Neural cell (in vitro differentiated cells): ENCODE measurements at regions not wholly inside any gene's neighbourhood (a gene's known extent, or its start where the extent isn't known, plus 50 kb on each side); places are given as distances from the start of the nearest gene placed in this dataset.
A peak's percentile ranks its signal among the peaks of the same experiment; 100 is the strongest.

Source experiments
- H2AFZ ChIP-seq: fragments of 200-600, 300-800 bp; sonication (generic), shearing (Covaris generic); 2 replicates; pipeline ENCODE4 v1.6.0; 2014; ENCODE audit warnings: low read depth, mild to moderate bottlenecking, antibody characterized with exemption, low read length, moderate library complexity
- H3F3A ChIP-seq: fragments of 200-600 bp; shearing (Covaris generic); 2 replicates; pipeline ENCODE4 v1.6.1; 2016; ENCODE audit warnings: mild to moderate bottlenecking, moderate library complexity, mixed read lengths, antibody characterized with exemption, low read length; ENCODE audit not compliant: insufficient read depth, poor library complexity, severe bottlenecking
- H3K27ac ChIP-seq: fragments of 200-600, 300-800 bp; sonication (generic), shearing (Covaris generic); 2 replicates; pipeline ENCODE4 v1.5.1; 2014; ENCODE audit warnings: mild to moderate bottlenecking, low read length, moderate library complexity
- H3K27me3 ChIP-seq: fragments of 300-800, 200-600 bp; sonication (generic), shearing (Covaris generic); 2 replicates; pipeline ENCODE4 v1.6.0; 2014; ENCODE audit warnings: mild to moderate bottlenecking, low read depth, low read length, moderate library complexity; ENCODE audit not compliant: insufficient read depth
- H3K36me3 ChIP-seq: fragments of 300-800, 200-600 bp; sonication (generic), shearing (Covaris generic); 2 replicates; pipeline ENCODE4 v1.5.1; 2014; ENCODE audit warnings: mild to moderate bottlenecking, antibody characterized with exemption, low read length, moderate library complexity; ENCODE audit not compliant: insufficient read depth
- H3K4me2 ChIP-seq: fragments of 300-800, 200-600 bp; sonication (generic), shearing (Covaris generic); 2 replicates; pipeline ENCODE4 v1.6.0; 2014; ENCODE audit warnings: mild to moderate bottlenecking, low read length
- H3K4me3 ChIP-seq: fragments of 300-800, 200-600 bp; sonication (generic), shearing (Covaris generic); 2 replicates; pipeline ENCODE4 v1.5.1; 2014; ENCODE audit warnings: mild to moderate bottlenecking, low read length, moderate library complexity
- H3K79me2 ChIP-seq: fragments of 200-600 bp; shearing (Covaris generic); replicated peaks from 2 replicates; pipeline ENCODE4 v1.6.0; 2014; ENCODE audit warnings: mild to moderate bottlenecking, low read length, moderate library complexity; ENCODE audit not compliant: insufficient read depth
- H3K9ac ChIP-seq: fragments of 300-800, 200-600 bp; sonication (generic), shearing (Covaris generic); 2 replicates; pipeline ENCODE4 v1.6.1; 2016; ENCODE audit warnings: mild to moderate bottlenecking, low read length, mixed read lengths
- H3K9me2 ChIP-seq: fragments of 200-600 bp; shearing (Covaris generic); 2 replicates; pipeline ENCODE4 v1.6.1; 2016; ENCODE audit warnings: mild to moderate bottlenecking, low read length, mixed read lengths; ENCODE audit not compliant: insufficient read depth
- H3K9me3 ChIP-seq: fragments of 200-600, 300-800 bp; sonication (generic), shearing (Covaris generic); 2 replicates; pipeline ENCODE4 v1.6.1; 2016; ENCODE audit warnings: mild to moderate bottlenecking, mixed run types, low read length, moderate library complexity, mixed read lengths
- H4K20me1 ChIP-seq: fragments of 200-600 bp; shearing (Covaris generic); 2 replicates; pipeline ENCODE4 v1.6.1; 2016; ENCODE audit warnings: mild to moderate bottlenecking, mixed run types; ENCODE audit not compliant: insufficient read depth
- CTCF ChIP-seq: fragments of 450-650 bp; IDR thresholded peaks from 2 replicates; pipeline ENCODE4 v1.5.1; 2014; ENCODE audit warnings: antibody characterized with exemption, mild to moderate bottlenecking, moderate library complexity; ENCODE audit not compliant: poor library complexity, severe bottlenecking
- EP300 ChIP-seq: fragments of 450-650 bp; conservative IDR thresholded peaks from 2 replicates; pipeline ENCODE4 v1.6.1; 2014; ENCODE audit warnings: antibody characterized with exemption, mild to moderate bottlenecking, moderate library complexity; ENCODE audit not compliant: poor library complexity, severe bottlenecking
- EZH2 ChIP-seq: fragments of 200-600, 300-800 bp; shearing (Covaris generic), sonication (generic); IDR thresholded peaks from 2 replicates; pipeline ENCODE4 v1.6.1; 2014; ENCODE audit warnings: antibody characterized with exemption, low read length, borderline replicate concordance, mild to moderate bottlenecking; ENCODE audit not compliant: insufficient read depth, poor library complexity, severe bottlenecking
- MXI1 ChIP-seq: fragments of 450-650 bp; conservative IDR thresholded peaks from 2 replicates; pipeline ENCODE4 v1.6.1; 2014; ENCODE audit warnings: antibody characterized with exemption, mild to moderate bottlenecking; ENCODE audit not compliant: poor library complexity, severe bottlenecking
- POLR2AphosphoS5 ChIP-seq: IDR thresholded peaks from 2 replicates; pipeline ENCODE4 v1.6.1; 2012
- RAD21 ChIP-seq: fragments of 450-650 bp; conservative IDR thresholded peaks from 2 replicates; pipeline ENCODE4 v1.6.1; 2014; ENCODE audit warnings: antibody characterized with exemption, mild to moderate bottlenecking, moderate library complexity
- REST ChIP-seq: IDR thresholded peaks from 2 replicates; pipeline ENCODE4 v1.6.1; 2012; ENCODE audit warnings: borderline replicate concordance
- SMC3 ChIP-seq: fragments of 450-650 bp; conservative IDR thresholded peaks from 2 replicates; pipeline ENCODE4 v1.6.1; 2014; ENCODE audit warnings: antibody characterized with exemption, mild to moderate bottlenecking, moderate library complexity; ENCODE audit not compliant: poor library complexity
- TAF1 ChIP-seq: IDR thresholded peaks from 2 replicates; pipeline ENCODE4 v1.6.1; 2012; ENCODE audit warnings: low read depth

- peak overlapping the region; percentile 22 for H3K9ac ChIP-seq
- no peak overlapping the region for H3K4me2 ChIP-seq
- no peaks in the 10 kb centered on the region for H3K27me3 ChIP-seq
- no peaks in the 10 kb centered on the region for H3K36me3 ChIP-seq
- H3K4me3 ChIP-seq = peak overlapping the region; percentile 13
- H3K9me3 ChIP-seq = no peaks in the 10 kb centered on the region
- peak overlapping the region; percentile 10 for H2AFZ ChIP-seq
- peak; percentile 78 for TF ChIP-seq MXI1
- TF ChIP-seq TAF1 = no peak
- TF ChIP-seq RAD21 = peak; percentile 21
- peak overlapping the region; percentile 57 for H3K27ac ChIP-seq
- H3K9me2 ChIP-seq = no peaks in the 10 kb centered on the region
- no peaks in the 10 kb centered on the region for H3K79me2 ChIP-seq
- H4K20me1 ChIP-seq = no peaks in the 10 kb centered on the region
- H3F3A ChIP-seq = no peaks in the 10 kb centered on the region
These were observed 227.6 kb upstream of the UBL3 start for GRCh38 chr13:30078059-30078458.

GRCh38 chr13:30077240-30077735 lies 226.9 kb upstream of the UBL3 start:
- no peaks in the 10 kb centered on the region for H4K20me1 ChIP-seq
- no peaks in the 10 kb centered on the region for H3K79me2 ChIP-seq
- H3K9me3 ChIP-seq = no peaks in the 10 kb centered on the region
- no peaks in the 10 kb centered on the region for H3F3A ChIP-seq
- peak overlapping the region; percentile 10 for H2AFZ ChIP-seq
- H3K9ac ChIP-seq = peak overlapping the region; percentile 22
- TF ChIP-seq EZH2 (no peak), MXI1 (no peak), TAF1 (no peak), EP300 (no peak), POLR2AphosphoS5 (no peak), RAD21 (no peak)
- peak overlapping the region; percentile 13 for H3K4me3 ChIP-seq
- H3K27ac ChIP-seq = peak overlapping the region; percentile 57
- no peaks in the 10 kb centered on the region for H3K9me2 ChIP-seq
- no peaks in the 10 kb centered on the region for H3K27me3 ChIP-seq
- no peak overlapping the region for H3K4me2 ChIP-seq
- no peaks in the 10 kb centered on the region for H3K36me3 ChIP-seq

GRCh38 chr13:30074955-30075614 lies 224.7 kb upstream of the UBL3 start:
- Histone ChIP-seq H3K79me2 (no peaks in the 10 kb centered on the region), H3K36me3 (no peaks in the 10 kb centered on the region), H3F3A (no peaks in the 10 kb centered on the region), H4K20me1 (no peaks in the 10 kb centered on the region), H3K27ac (no peak overlapping the region), H2AFZ (no peak overlapping the region), H3K9me2 (no peaks in the 10 kb centered on the region), H3K9me3 (no peaks in the 10 kb centered on the region), H3K9ac (no peak overlapping the region), H3K4me3 (no peak overlapping the region), H3K4me2 (no peak overlapping the region), H3K27me3 (no peaks in the 10 kb centered on the region)
- no peak for TF ChIP-seq REST
- no peak for TF ChIP-seq EP300
- no peak for TF ChIP-seq RAD21
- TF ChIP-seq MXI1 = no peak
- no peak for TF ChIP-seq TAF1
- no peak for TF ChIP-seq SMC3
- TF ChIP-seq POLR2AphosphoS5 = no peak
- no peak for TF ChIP-seq EZH2
- TF ChIP-seq CTCF = no peak
